ENCODE measurements at regions not wholly inside any gene's neighbourhood (a gene's known extent, or its start where the extent isn't known, plus 50 kb on each side); places are given as distances from the start of the nearest gene placed in this dataset.
"Not testable (repeated sequence)": the region's sequence is repeated elsewhere in the genome, so short reads cannot be mapped to it uniquely, and the experiment has no call there.

DNA sequence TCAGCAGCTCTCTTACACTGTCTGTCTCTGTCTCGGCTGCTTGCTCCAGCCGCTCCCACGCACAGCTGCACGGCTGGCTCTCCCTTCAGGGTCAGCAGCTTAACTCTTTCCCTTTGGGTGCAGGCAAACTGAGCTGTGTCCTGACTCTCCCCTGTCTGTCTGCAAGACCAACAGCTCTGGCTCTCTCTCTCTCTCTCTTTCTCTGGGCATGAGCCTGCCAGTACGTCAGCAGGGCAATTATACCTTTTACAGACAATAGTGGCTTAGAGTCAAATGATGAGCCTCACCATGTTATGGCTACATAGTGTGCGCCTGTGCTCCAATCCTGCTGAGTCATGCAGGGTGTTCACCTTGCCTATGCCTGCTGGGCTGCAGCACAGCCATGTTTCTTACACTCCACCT, 120.5 kb upstream of the DDHD1 start:
- Histone ChIP-seq H3K4me1 (ENCODE audit: control insufficient read depth, insufficient read depth, low read length) (peaks cover 3% of the 10 kb centered on the region), H3K4me3 (ENCODE audit: low read length) (no peak overlapping the region), H3K36me3 (ENCODE audit: control insufficient read depth, insufficient read depth, low read length) (no peaks in the 10 kb centered on the region), H3K9me3 (replicated peaks; ENCODE audit: control insufficient read depth, low read depth, low read length) (no peaks in the 10 kb centered on the region), H3K27ac (ENCODE audit: low read length) (no peak overlapping the region), H3K27me3 (ENCODE audit: control insufficient read depth, insufficient read depth, low read length) (no peaks in the 10 kb centered on the region)
- DNase-seq: peak; percentile 73
- WGBS (ENCODE audit: insufficient coverage): 44% methylated on average over 5 of the region's 6 CpGs

DNA sequence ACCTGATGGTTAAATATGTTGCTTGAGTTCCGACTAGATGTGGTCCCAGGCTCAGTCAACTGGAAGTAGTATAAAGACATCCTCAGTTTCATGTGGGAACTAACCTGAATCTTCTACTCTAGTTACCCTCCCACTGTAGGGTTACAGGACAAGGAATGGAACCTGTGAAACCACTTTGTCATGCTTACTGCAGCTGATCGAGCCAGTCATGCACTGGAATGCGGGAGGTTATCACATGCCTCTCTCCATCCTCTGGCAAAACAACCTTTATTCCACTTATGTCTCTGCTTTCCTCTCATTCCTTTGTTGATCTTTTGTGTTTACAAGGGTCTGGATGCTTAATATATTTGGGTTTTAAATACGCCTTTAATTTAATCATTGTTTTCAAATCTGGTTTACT, 111.9 kb upstream of the DDHD1 start:
- Histone ChIP-seq H3K36me3 (ENCODE audit: control insufficient read depth, insufficient read depth, low read length) (no peaks in the 10 kb centered on the region), H3K27ac (ENCODE audit: low read length) (no peak overlapping the region), H3K4me3 (ENCODE audit: low read length) (no peak overlapping the region), H3K27me3 (ENCODE audit: control insufficient read depth, insufficient read depth, low read length) (no peaks in the 10 kb centered on the region), H3K9me3 (replicated peaks; ENCODE audit: control insufficient read depth, low read depth, low read length) (no peaks in the 10 kb centered on the region), H3K4me1 (ENCODE audit: control insufficient read depth, insufficient read depth, low read length) (no peaks in the 10 kb centered on the region)
- 80% methylated on average over 1 of the region's 4 CpGs for WGBS (ENCODE audit: insufficient coverage)
- no peak for DNase-seq

DNA sequence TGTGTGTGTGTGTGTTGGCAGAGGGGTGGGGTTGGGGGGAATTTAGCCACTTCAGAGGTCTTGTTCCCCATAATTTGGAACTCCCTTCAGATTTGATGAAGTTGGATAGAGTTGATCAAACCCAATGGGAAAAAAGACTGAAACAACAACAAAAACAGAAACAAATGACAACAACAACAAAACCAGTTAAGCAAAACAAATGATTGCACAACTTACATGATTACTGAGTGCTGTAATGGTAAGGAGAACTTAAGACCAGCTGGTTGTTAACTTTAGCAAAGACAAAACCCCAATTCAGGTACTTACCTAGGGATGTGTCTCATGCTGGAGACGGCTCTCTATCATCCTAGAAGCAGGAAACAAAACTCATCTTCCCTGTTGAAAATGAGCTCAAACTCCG, 107.8 kb upstream of the DDHD1 start:
- no peak for DNase-seq
- no peaks in the 10 kb centered on the region for H3K36me3 ChIP-seq (ENCODE audit: control insufficient read depth, insufficient read depth, low read length)
- 83% methylated on average over 1 of the region's 2 CpGs for WGBS (ENCODE audit: insufficient coverage)
- H3K27me3 ChIP-seq (ENCODE audit: control insufficient read depth, insufficient read depth, low read length): no peaks in the 10 kb centered on the region
- H3K4me3 ChIP-seq (ENCODE audit: low read length): no peak overlapping the region
- no peak overlapping the region for H3K27ac ChIP-seq (ENCODE audit: low read length)
- H3K9me3 ChIP-seq (replicated peaks; ENCODE audit: control insufficient read depth, low read depth, low read length): no peaks in the 10 kb centered on the region
- H3K4me1 ChIP-seq (ENCODE audit: control insufficient read depth, insufficient read depth, low read length): no peaks in the 10 kb centered on the region

DNA sequence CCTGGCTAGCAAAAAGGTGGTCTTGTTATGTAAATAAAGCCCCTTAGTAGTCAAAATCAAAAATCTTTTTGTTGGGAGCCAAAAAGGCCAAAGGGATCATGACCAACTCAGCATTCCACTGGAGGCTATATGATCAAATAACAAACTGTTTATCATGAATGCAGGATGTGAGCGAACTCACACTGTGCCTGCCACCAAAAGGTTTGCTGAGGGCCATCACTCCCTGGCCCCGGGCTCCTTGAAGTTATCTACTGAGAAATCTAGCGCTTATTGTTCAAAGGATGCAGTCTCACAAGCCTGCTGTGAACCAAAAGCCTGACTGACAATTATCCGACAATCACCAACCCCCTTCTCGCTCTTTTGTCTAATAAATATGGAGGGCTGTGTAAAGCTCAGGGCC, 107.2 kb upstream of the DDHD1 start:
- no peak overlapping the region for H3K27ac ChIP-seq (ENCODE audit: low read length)
- no peaks in the 10 kb centered on the region for H3K27me3 ChIP-seq (ENCODE audit: control insufficient read depth, insufficient read depth, low read length)
- H3K4me3 ChIP-seq (ENCODE audit: low read length): no peak overlapping the region
- peaks cover 4% of the 10 kb centered on the region for H3K9me3 ChIP-seq (replicated peaks; ENCODE audit: control insufficient read depth, low read depth, low read length)
- H3K36me3 ChIP-seq (ENCODE audit: control insufficient read depth, insufficient read depth, low read length): no peaks in the 10 kb centered on the region
- DNase-seq: no peak
- H3K4me1 ChIP-seq (ENCODE audit: control insufficient read depth, insufficient read depth, low read length): no peaks in the 10 kb centered on the region
- 74% methylated on average over 2 of the region's 5 CpGs for WGBS (ENCODE audit: insufficient coverage)

DNA sequence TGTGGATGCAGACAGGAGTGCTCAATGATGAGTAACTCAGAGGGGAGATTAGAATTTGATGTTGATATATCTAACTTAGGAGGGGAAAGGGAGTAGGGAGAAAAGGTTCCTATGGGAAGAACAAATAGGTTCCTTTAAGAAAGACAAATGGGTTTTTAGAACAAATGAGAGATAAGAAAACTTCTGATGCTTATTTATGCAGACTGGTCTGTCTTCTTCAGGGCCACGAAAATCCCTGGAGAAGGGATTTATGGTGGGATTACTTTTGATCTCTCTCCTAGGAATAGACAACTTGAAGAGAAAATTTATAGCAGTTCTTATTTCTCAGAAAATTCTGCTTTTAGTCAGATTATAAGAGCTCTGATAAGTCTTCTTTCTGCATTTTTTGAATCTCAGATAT, 99.0 kb upstream of the DDHD1 start:
- H3K9me3 ChIP-seq (replicated peaks; ENCODE audit: control insufficient read depth, low read depth, low read length): peaks cover 5% of the 10 kb centered on the region
- H3K27ac ChIP-seq (ENCODE audit: low read length): no peak overlapping the region
- DNase-seq: no peak
- H3K4me3 ChIP-seq (ENCODE audit: low read length): no peak overlapping the region
- no peaks in the 10 kb centered on the region for H3K36me3 ChIP-seq (ENCODE audit: control insufficient read depth, insufficient read depth, low read length)
- whole genome bisulfite sequencing (ENCODE audit: insufficient coverage): no CpG with 5 or more reads among the region's 1 CpG
- H3K4me1 ChIP-seq (ENCODE audit: control insufficient read depth, insufficient read depth, low read length): peaks cover 5% of the 10 kb centered on the region
- no peaks in the 10 kb centered on the region for H3K27me3 ChIP-seq (ENCODE audit: control insufficient read depth, insufficient read depth, low read length)

DNA sequence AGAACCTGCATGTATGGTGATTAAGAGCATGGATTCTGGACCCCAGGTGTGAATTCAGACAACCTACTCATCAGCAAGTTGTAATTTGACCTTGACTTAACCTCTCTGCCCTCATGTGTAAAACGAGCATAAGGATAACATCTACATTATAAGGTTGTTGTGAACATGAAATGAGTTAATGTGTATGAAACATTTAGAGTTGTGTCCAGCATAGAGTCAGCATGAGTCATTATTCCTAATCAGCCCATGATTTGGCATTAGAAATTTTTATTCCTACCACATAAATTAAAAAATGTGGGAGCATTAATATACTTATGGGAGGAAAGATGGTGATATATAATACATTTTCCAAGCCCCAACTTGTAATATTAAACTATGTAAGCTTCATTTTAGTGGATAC, 95.9 kb upstream of the DDHD1 start:
- no CpG with 5 or more reads among the region's 1 CpG for WGBS (ENCODE audit: insufficient coverage)
- H3K27me3 ChIP-seq (ENCODE audit: control insufficient read depth, insufficient read depth, low read length): no peaks in the 10 kb centered on the region

DNA sequence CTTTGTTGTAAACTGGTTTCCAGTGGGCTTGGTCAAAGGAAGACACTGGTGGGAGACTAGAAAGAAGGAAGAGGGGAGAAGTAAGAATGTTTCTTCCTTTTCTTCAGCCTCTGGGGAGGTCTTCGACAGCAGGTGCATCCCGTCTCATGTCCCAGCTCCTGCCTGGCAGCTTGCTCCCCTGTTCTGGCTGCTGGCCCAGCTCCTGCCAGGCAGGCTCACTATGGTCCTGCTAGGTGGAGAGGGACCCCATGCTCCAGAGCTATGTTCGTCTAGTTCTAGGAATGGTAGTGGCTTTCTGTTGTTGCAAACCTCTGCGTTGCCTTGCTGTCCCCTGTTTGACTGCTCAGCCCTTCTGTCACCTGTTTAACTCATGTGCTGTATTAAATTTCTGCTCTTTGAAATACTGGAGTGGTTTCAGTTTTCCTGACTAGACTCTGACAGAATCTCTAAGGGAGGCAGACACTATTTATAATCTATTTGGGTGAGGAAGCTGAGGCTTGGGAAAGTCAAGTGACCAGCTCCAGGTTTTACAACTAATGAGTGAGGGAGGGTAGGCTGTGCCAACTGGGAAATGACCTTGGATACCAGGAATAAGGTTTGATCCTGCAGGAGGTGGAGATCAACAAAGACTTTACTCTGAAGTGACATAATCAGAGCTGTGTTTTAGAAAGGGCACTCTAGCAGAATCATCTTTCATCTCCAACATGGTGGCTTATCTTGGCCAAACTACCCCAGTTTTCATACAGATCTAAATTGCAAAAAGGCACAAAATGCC, 94.7 kb upstream of the DDHD1 start:
- WGBS (ENCODE audit: insufficient coverage): 40% methylated on average over 2 of the region's 4 CpGs
- no peaks in the 10 kb centered on the region for H3K36me3 ChIP-seq (ENCODE audit: control insufficient read depth, insufficient read depth, low read length)
- H3K4me1 ChIP-seq (ENCODE audit: control insufficient read depth, insufficient read depth, low read length): peaks cover 5% of the 10 kb centered on the region
- H3K9me3 ChIP-seq (replicated peaks; ENCODE audit: control insufficient read depth, low read depth, low read length): no peaks in the 10 kb centered on the region
- peak overlapping the region; percentile 73 for H3K27ac ChIP-seq (ENCODE audit: low read length)
- no peaks in the 10 kb centered on the region for H3K27me3 ChIP-seq (ENCODE audit: control insufficient read depth, insufficient read depth, low read length)
- no peak overlapping the region for H3K4me3 ChIP-seq (ENCODE audit: low read length)
- DNase-seq: peak; percentile 52

More for the DNA sequence above, 95.9 kb upstream of the DDHD1 start:
- no peaks in the 10 kb centered on the region for H3K9me3 ChIP-seq (replicated peaks; ENCODE audit: control insufficient read depth, low read depth, low read length)
- H3K36me3 ChIP-seq (ENCODE audit: control insufficient read depth, insufficient read depth, low read length): no peaks in the 10 kb centered on the region
- H3K27ac ChIP-seq (ENCODE audit: low read length): no peak overlapping the region
- peaks cover 5% of the 10 kb centered on the region for H3K4me1 ChIP-seq (ENCODE audit: control insufficient read depth, insufficient read depth, low read length)
- H3K4me3 ChIP-seq (ENCODE audit: low read length): no peak overlapping the region
- DNase-seq: no peak

DNA sequence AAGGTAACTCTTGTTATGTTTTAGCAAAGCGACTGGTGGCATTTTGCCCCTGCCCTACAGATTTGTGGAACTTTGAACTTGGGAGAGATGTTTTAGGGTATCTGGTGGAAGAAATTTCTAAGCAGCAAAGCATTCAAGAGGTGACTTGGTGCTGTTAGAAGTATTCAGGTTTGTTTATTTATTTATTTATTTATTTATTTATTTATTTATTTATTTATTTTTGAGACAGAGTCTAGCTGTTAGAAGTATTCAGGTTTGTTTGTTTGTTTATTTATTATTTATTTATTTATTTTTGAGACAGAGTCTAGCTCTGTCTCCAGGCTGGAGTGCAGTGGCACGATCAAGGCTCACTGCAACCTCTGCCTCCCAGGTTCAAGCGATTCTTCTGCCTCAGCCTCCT, 89.8 kb upstream of the DDHD1 start:
- not testable (repeated sequence) for DNase-seq; H3K4me1 ChIP-seq (ENCODE audit: control insufficient read depth, insufficient read depth, low read length); H3K27ac ChIP-seq (ENCODE audit: low read length); H3K4me3 ChIP-seq (ENCODE audit: low read length); H3K9me3 ChIP-seq (replicated peaks; ENCODE audit: control insufficient read depth, low read depth, low read length); H3K27me3 ChIP-seq (ENCODE audit: control insufficient read depth, insufficient read depth, low read length); H3K36me3 ChIP-seq (ENCODE audit: control insufficient read depth, insufficient read depth, low read length)
- 100% methylated on average over 3 of the region's 3 CpGs for WGBS (ENCODE audit: insufficient coverage)

DNA sequence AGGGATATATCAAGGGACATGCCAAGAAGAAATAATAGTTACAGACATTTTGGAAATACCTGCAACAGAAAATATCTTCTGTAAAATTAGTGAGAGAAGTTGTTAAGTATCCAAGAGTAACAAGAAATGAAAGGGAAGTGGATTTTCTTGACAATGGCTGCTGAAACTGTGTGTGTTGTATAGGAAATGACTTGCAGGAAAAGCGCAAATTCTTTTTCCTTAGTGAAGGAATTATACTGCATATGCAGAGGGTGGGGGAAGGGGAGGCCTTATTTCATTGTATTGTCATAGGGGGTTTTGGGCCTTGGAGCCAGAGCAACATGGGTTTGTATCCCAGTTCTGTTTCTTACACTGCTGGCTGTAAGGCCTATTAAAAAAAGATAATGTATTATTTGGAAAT, 84.4 kb upstream of the DDHD1 start:
- peak overlapping the region; percentile 53 for H3K27ac ChIP-seq (ENCODE audit: low read length)
- H3K36me3 ChIP-seq (ENCODE audit: control insufficient read depth, insufficient read depth, low read length): no peaks in the 10 kb centered on the region
- no peaks in the 10 kb centered on the region for H3K4me1 ChIP-seq (ENCODE audit: control insufficient read depth, insufficient read depth, low read length)
- no peaks in the 10 kb centered on the region for H3K9me3 ChIP-seq (replicated peaks; ENCODE audit: control insufficient read depth, low read depth, low read length)
- peak; percentile 28 for DNase-seq
- 60% methylated on average over 1 of the region's 1 CpG for WGBS (ENCODE audit: insufficient coverage)
- no peak overlapping the region for H3K4me3 ChIP-seq (ENCODE audit: low read length)
- H3K27me3 ChIP-seq (ENCODE audit: control insufficient read depth, insufficient read depth, low read length): no peaks in the 10 kb centered on the region

DNA sequence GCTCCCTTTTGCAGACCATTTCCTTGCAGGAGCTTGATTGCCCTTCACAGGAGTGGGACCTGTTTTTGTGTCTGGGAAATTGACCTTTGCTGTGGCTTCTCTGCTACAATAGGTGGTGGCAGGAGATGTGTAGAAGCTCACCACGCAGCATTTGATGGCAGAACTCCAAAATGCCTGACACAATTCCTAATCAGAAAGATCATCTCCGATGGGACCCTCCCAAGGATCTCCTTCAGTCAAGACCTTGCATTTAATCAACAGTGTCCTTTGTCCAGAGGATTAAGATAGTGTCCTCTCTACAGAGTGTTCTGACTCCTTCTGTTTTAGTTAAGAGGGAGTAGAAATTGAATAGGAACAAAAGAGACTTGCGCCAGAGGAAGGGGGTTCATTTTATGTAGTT, 83.6 kb upstream of the DDHD1 start:
- H3K9me3 ChIP-seq (replicated peaks; ENCODE audit: control insufficient read depth, low read depth, low read length): no peaks in the 10 kb centered on the region
- H3K4me3 ChIP-seq (ENCODE audit: low read length): no peak overlapping the region
- 75% methylated on average over 1 of the region's 3 CpGs for WGBS (ENCODE audit: insufficient coverage)
- H3K4me1 ChIP-seq (ENCODE audit: control insufficient read depth, insufficient read depth, low read length): no peaks in the 10 kb centered on the region
- H3K36me3 ChIP-seq (ENCODE audit: control insufficient read depth, insufficient read depth, low read length): no peaks in the 10 kb centered on the region
- peak overlapping the region; percentile 52 for H3K27ac ChIP-seq (ENCODE audit: low read length)
- DNase-seq: no peak
- H3K27me3 ChIP-seq (ENCODE audit: control insufficient read depth, insufficient read depth, low read length): no peaks in the 10 kb centered on the region

DNA sequence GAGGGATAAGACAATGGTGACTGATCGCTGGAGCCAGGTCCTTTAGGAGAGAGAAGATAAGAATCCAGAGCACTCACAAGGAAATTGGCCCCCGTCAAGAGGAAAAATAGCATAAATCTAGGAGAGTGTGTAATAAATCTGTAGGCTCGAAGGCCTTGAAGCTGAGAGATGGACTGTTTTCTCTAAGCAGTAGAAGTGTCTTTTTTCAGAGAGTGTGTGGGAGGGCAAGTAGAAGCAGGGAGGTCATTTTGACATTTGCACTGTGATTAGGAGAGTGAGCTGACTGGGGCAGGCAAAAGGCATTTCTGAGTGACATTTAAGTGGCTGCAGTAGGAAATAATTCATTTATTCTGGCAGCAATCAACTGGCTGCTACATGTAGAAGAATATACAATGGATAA, 78.0 kb upstream of the DDHD1 start:
- H3K4me1 ChIP-seq (ENCODE audit: control insufficient read depth, insufficient read depth, low read length): peaks cover 2% of the 10 kb centered on the region
- no peak overlapping the region for H3K4me3 ChIP-seq (ENCODE audit: low read length)
- no peaks in the 10 kb centered on the region for H3K27me3 ChIP-seq (ENCODE audit: control insufficient read depth, insufficient read depth, low read length)
- no peaks in the 10 kb centered on the region for H3K36me3 ChIP-seq (ENCODE audit: control insufficient read depth, insufficient read depth, low read length)
- 25% methylated on average over 3 of the region's 3 CpGs for WGBS (ENCODE audit: insufficient coverage)
- H3K9me3 ChIP-seq (replicated peaks; ENCODE audit: control insufficient read depth, low read depth, low read length): no peaks in the 10 kb centered on the region
- DNase-seq: no peak
- no peak overlapping the region for H3K27ac ChIP-seq (ENCODE audit: low read length)
